Large intestine (tissue), 3 donors: ENCODE measurements at regions not wholly inside any gene's neighbourhood (a gene's known extent, or its start where the extent isn't known, plus 50 kb on each side); places are given as distances from the start of the nearest gene placed in this dataset.

Experiments
- DNase-seq, 2 donors: peaks; one replicate each; pipeline versions ENCODE4 v3.0.0 to v3.0.0-alpha.2; 2013
- H3K27ac ChIP-seq: one replicate; pipeline ENCODE4 v1.5.1; 2013; ENCODE audit warnings: low read length
- H3K27me3 ChIP-seq: 2 replicates; pipeline ENCODE4 v1.6.1; 2013; ENCODE audit warnings: low read length; ENCODE audit not compliant: control insufficient read depth, insufficient read depth
- H3K36me3 ChIP-seq: 2 replicates; pipeline ENCODE4 v1.6.1; 2013; ENCODE audit warnings: low read length; ENCODE audit not compliant: control insufficient read depth, insufficient read depth
- H3K4me1 ChIP-seq: one replicate; pipeline ENCODE4 v1.6.1; 2013; ENCODE audit warnings: low read length; ENCODE audit not compliant: control insufficient read depth, insufficient read depth
- H3K4me3 ChIP-seq: one replicate; pipeline ENCODE4 v1.5.1; 2013; ENCODE audit warnings: low read length
- H3K9me3 ChIP-seq: one replicate; pipeline ENCODE4 v1.6.1; 2013; ENCODE audit warnings: mild to moderate bottlenecking, low read depth, low read length, moderate library complexity; ENCODE audit not compliant: control insufficient read depth
- WGBS: methylation state at CpG from one replicate; pipeline ENCODE4 v1.1.5; 2013; ENCODE audit warnings: low lambda C conversion rate; ENCODE audit not compliant: insufficient coverage; 5-methylcytosine and 5-hydroxymethylcytosine counted together

DNA sequence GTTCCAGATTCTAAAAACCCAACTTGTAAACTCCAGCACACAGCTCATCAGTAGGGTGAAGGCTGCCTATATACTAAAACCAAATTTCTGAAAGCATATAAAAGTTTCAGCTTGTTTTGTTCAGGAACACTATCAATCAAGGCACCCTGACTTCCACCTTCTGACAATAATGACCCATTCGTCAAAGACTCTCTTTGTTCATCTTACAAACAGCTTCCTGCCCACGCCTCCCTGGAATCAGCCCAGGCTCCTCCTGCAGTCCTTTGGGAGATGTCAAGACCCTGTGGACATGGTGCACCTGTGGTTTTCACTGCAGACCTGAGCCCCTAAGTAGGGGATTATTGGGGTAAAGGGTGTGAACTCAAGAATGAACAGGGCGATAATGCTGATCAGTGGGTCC is 178.9 kb upstream of the CAMK1G start:
- Histone ChIP-seq H3K27ac (no peak overlapping the region), H3K9me3 (no peaks in the 10 kb centered on the region), H3K27me3 (peaks cover 15% of the 10 kb centered on the region), H3K4me3 (no peak overlapping the region), H3K36me3 (no peaks in the 10 kb centered on the region), H3K4me1 (no peaks in the 10 kb centered on the region)
- WGBS = no CpG with 5 or more reads among the region's 3 CpGs
- no peak for DNase-seq

- Histone ChIP-seq H3K4me3 (no peak overlapping the region), H3K27me3 (peaks cover 15% of the 10 kb centered on the region), H3K36me3 (no peaks in the 10 kb centered on the region), H3K4me1 (no peaks in the 10 kb centered on the region), H3K9me3 (no peaks in the 10 kb centered on the region), H3K27ac (no peak overlapping the region)
- 21% methylated on average over 3 of the region's 5 CpGs for whole genome bisulfite sequencing
- no peak for DNase-seq
These were observed 178.2 kb upstream of the CAMK1G start for GRCh38 chr1:209405183-209405814.

GRCh38 chr1:209406168-209406567 is 177.3 kb upstream of the CAMK1G start:
- no peaks in the 10 kb centered on the region for H3K36me3 ChIP-seq
- DNase-seq = no peak
- peaks cover 11% of the 10 kb centered on the region for H3K27me3 ChIP-seq
- WGBS = no CpG with 5 or more reads among the region's 3 CpGs
- H3K27ac ChIP-seq = no peak overlapping the region
- no peaks in the 10 kb centered on the region for H3K4me1 ChIP-seq
- H3K9me3 ChIP-seq = no peaks in the 10 kb centered on the region
- H3K4me3 ChIP-seq = no peak overlapping the region

DNA sequence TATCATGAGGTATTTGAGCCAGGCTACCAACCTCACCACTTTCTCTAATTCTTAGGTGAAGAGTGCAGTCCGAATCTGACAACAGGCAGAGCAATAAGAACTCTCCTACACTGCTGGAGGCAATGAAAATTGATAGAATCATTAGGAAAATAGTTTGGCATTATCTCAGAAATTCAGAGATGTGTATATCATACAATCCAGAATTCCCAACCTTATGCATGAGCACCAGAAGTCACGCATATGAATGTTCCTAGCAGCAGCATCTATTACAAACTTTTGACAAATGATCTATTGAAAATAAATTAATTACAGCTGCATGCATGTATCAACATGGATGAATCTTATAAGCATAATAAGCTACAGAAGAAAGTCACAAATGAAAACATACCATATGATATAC is 176.9 kb upstream of the CAMK1G start:
- Histone ChIP-seq H3K4me1 (no peaks in the 10 kb centered on the region), H3K4me3 (no peak overlapping the region), H3K36me3 (no peaks in the 10 kb centered on the region), H3K27me3 (peaks cover 11% of the 10 kb centered on the region), H3K9me3 (no peaks in the 10 kb centered on the region), H3K27ac (no peak overlapping the region)
- WGBS = no CpG with 5 or more reads among the region's 2 CpGs
- no peak for DNase-seq

- Histone ChIP-seq H3K36me3 (no peaks in the 10 kb centered on the region), H3K4me3 (no peak overlapping the region), H3K27ac (no peak overlapping the region), H3K4me1 (no peaks in the 10 kb centered on the region), H3K9me3 (no peaks in the 10 kb centered on the region), H3K27me3 (no peaks in the 10 kb centered on the region)
- no CpG with 5 or more reads among the region's 2 CpGs for WGBS
- no peak for DNase-seq
These were observed 173.7 kb upstream of the CAMK1G start for GRCh38 chr1:209409780-209410179.

DNA sequence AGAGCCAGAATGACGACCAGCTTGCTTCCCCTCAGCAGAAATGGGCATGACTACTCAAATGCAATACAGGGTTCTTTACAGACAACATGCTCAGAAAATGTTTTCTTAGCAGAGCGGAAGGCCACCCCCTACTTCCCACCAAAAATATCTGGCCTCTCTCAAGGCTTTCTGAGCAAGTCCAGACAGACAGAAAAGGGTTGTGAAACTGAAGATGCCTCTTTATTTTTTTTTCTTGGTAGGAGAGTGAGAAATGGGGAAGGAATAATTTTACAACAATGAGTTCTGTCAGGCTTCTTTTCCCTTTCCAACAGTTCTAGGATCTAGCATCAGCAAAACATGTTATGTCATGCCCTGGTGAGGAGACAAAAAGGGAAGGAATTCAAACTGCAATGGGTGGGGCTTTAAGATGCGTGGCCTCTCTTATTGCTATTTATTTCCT is 172.0 kb upstream of the CAMK1G start:
- Histone ChIP-seq H3K4me1 (peaks cover 5% of the 10 kb centered on the region), H3K36me3 (no peaks in the 10 kb centered on the region), H3K27ac (no peak overlapping the region), H3K9me3 (no peaks in the 10 kb centered on the region), H3K27me3 (no peaks in the 10 kb centered on the region), H3K4me3 (no peak overlapping the region)
- DNase-seq = no peak
- WGBS = 57% methylated on average over 1 of the region's 3 CpGs

DNA sequence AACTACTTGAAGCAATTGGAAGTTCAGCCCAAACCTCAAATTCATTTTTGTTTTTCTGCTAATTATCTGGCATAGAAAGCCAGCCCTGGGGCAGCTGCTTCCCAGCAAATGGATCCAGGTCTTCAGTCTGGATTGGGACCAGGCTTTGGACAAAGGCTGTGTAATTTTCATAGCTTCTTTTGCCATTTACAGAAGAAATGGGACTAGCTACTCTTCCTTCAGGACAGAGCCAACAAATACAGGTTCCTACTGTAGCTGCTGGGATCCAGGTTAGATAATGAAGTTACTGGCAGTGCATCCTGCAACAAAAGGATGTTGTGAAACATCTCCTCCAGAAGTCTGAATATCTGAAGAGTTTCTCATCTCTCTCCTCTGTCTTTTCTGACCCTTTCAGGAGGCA is 171.5 kb upstream of the CAMK1G start:
- Histone ChIP-seq H3K27me3 (no peaks in the 10 kb centered on the region), H3K4me3 (no peak overlapping the region), H3K36me3 (no peaks in the 10 kb centered on the region), H3K4me1 (peaks cover 5% of the 10 kb centered on the region), H3K27ac (no peak overlapping the region), H3K9me3 (no peaks in the 10 kb centered on the region)
- DNase-seq = no peak

GRCh38 chr1:209412566-209412965 is 170.9 kb upstream of the CAMK1G start:
- no peak for DNase-seq
- 80% methylated on average over 1 of the region's 1 CpG for WGBS
- H3K27ac ChIP-seq = no peak overlapping the region
- H3K9me3 ChIP-seq = no peaks in the 10 kb centered on the region
- H3K36me3 ChIP-seq = no peaks in the 10 kb centered on the region
- H3K4me3 ChIP-seq = no peak overlapping the region
- H3K4me1 ChIP-seq = peaks cover 5% of the 10 kb centered on the region
- no peaks in the 10 kb centered on the region for H3K27me3 ChIP-seq

- H3K9me3 ChIP-seq = no peaks in the 10 kb centered on the region
- no CpG with 5 or more reads among the region's 3 CpGs for WGBS
- no peaks in the 10 kb centered on the region for H3K36me3 ChIP-seq
- H3K27me3 ChIP-seq = no peaks in the 10 kb centered on the region
- H3K27ac ChIP-seq = no peak overlapping the region
- no peak for DNase-seq
- H3K4me1 ChIP-seq = peaks cover 5% of the 10 kb centered on the region
- H3K4me3 ChIP-seq = no peak overlapping the region
These were observed 170.5 kb upstream of the CAMK1G start for GRCh38 chr1:209413062-209413461.

- Histone ChIP-seq H3K9me3 (no peaks in the 10 kb centered on the region), H3K36me3 (no peaks in the 10 kb centered on the region), H3K27ac (no peak overlapping the region), H3K4me1 (peaks cover 5% of the 10 kb centered on the region), H3K4me3 (no peak overlapping the region), H3K27me3 (no peaks in the 10 kb centered on the region)
- WGBS = no CpG with 5 or more reads among the region's 8 CpGs
- DNase-seq = no peak
These were observed 168.6 kb upstream of the CAMK1G start for GRCh38 chr1:209414803-209415329.

GRCh38 chr1:209416039-209416438 is 167.5 kb upstream of the CAMK1G start:
- DNase-seq = peak; percentile 44 to 52
- Histone ChIP-seq H3K9me3 (no peaks in the 10 kb centered on the region), H3K36me3 (no peaks in the 10 kb centered on the region), H3K27me3 (no peaks in the 10 kb centered on the region), H3K4me3 (no peak overlapping the region), H3K4me1 (peaks cover 5% of the 10 kb centered on the region), H3K27ac (no peak overlapping the region)
- no CpG with 5 or more reads among the region's 2 CpGs for WGBS
